Ascending aorta (tissue), 2 donors: ENCODE measurements at regions not wholly inside any gene's neighbourhood (a gene's known extent, or its start where the extent isn't known, plus 50 kb on each side); places are given as distances from the start of the nearest gene placed in this dataset.

Experiments used
- DNase-seq, 2 donors: peaks; one replicate each; pipeline ENCODE4 v3.0.0-alpha.2; 2019; ENCODE audit warnings: low spot score in 2 of 2
- H3K27ac ChIP-seq, 2 donors: fragments of 200-600 bp; sonication (generic); one replicate each; pipeline ENCODE4 v1.5.1; 2016 to 2017; ENCODE audit warnings: mild to moderate bottlenecking in 1 of 2
- H3K27me3 ChIP-seq: fragments of 200-600 bp; sonication (generic); one replicate; pipeline ENCODE4 v1.5.1; 2017
- H3K36me3 ChIP-seq, 2 donors: fragments of 200-600 bp; sonication (generic); one replicate each; pipeline ENCODE4 v1.5.1; 2016
- H3K4me1 ChIP-seq, 2 donors: fragments of 200-600 bp; sonication (generic); one replicate each; pipeline ENCODE4 v1.5.1; 2016 to 2017; ENCODE audit warnings: mild to moderate bottlenecking in 1 of 2
- H3K4me3 ChIP-seq, 2 donors: fragments of 200-600 bp; sonication (generic); one replicate each; pipeline ENCODE4 v1.5.1; 2016 to 2017; ENCODE audit warnings: mild to moderate bottlenecking in 1 of 2
- H3K9me3 ChIP-seq, 2 donors: fragments of 200-600 bp; sonication (generic); one replicate each; pipeline ENCODE4 v1.5.1; 2016
- intact Hi-C: fragments of 100-400 bp; cut with DNase I; formaldehyde crosslinking; loops from one replicate; pipeline ENCODE4 v1.15.1; 2023
- TF ChIP-seq, protein P1 (sequence below), 3 experiments: fragments of 200-600 bp in 2 of 3; fragments of 450-650 bp in 1 of 3; sonication (generic) in 2 of 3; IDR thresholded peaks; one replicate each; pipeline ENCODE4 v1.5.1; 2016 to 2019; ENCODE audit warnings: antibody characterized with exemption in 3 of 3, mild to moderate bottlenecking in 1 of 3, moderate library complexity in 1 of 3

DNA sequence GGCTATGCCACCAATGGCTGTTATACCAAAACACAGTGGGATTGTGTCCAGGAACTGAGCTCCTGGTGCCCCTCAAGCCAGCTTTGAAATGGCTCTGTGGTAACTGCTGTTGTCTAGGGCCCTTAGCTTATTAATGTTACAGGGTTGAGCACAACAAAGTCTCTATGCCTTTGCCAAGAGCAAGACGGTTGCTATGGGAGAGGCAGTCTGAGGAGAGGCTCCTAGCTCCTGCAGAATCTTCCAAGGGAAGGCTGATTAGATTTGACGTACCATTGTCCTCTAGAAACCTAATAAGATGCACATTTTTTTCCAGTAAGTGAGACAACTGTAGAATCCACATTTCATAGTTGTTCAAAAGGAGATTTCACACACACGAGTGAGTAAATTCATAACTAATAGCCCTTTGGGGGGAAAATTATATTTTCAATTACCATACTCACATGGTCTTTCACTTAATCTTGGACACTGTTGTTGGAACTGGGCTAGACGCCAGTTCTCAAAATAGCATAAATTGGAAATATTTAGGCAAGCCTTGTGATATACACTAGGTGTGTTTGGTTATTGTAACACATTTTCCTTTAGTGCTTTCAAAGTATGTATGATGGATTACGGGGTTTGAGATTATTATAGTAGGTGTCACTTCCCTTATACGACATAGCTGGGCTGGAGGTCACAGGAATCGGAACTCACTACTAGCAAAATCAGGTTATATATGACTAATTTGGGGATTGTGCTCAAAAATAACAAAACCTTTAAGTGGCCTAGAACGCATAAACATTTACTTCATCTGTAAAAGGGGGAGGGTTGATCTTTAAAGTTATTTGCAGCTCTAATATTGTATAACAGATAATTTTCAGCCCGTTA lies 186.3 kb upstream of the EGFLAM start:
- no peaks in the 10 kb centered on the region for H3K4me1 ChIP-seq
- intact Hi-C loops = no loop called here
- no peaks in the 10 kb centered on the region for H3K9me3 ChIP-seq
- H3K36me3 ChIP-seq = no peaks in the 10 kb centered on the region
- H3K27me3 ChIP-seq = no peaks in the 10 kb centered on the region
- no peak overlapping the region for H3K27ac ChIP-seq
- TF ChIP-seq, protein P1, sequence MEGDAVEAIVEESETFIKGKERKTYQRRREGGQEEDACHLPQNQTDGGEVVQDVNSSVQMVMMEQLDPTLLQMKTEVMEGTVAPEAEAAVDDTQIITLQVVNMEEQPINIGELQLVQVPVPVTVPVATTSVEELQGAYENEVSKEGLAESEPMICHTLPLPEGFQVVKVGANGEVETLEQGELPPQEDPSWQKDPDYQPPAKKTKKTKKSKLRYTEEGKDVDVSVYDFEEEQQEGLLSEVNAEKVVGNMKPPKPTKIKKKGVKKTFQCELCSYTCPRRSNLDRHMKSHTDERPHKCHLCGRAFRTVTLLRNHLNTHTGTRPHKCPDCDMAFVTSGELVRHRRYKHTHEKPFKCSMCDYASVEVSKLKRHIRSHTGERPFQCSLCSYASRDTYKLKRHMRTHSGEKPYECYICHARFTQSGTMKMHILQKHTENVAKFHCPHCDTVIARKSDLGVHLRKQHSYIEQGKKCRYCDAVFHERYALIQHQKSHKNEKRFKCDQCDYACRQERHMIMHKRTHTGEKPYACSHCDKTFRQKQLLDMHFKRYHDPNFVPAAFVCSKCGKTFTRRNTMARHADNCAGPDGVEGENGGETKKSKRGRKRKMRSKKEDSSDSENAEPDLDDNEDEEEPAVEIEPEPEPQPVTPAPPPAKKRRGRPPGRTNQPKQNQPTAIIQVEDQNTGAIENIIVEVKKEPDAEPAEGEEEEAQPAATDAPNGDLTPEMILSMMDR (IDR thresholded peaks at IDR 0.05) = no peak
- no peak overlapping the region for H3K4me3 ChIP-seq
- DNase-seq = no peak

DNA sequence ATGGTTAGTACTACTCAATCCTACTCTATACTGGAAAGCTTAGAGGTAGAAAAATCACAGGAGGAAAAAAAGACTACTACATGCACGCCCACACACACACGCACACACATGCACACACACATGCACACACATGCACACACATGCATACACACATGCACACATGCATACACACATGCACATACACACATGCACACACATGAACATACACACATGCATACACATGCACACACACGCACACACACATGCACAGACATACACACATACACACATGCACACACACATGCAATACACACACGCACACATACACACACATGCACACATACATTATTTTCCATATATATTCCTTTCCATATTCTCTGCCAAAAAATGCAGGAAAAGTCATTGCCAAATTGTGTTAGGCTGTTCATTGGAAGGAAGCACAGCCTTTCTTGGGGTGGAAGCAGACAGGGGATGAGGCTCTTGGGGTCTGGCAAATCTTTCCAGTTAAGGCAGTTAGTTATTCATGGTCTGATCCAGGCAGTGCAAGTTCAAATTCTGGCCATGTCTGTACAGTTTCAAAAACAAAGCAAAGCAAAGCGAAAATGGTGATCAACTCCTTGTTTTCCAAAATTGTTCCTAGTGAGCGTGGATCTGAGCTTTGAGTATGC lies 187.9 kb upstream of the EGFLAM start:
- H3K27ac ChIP-seq = no peak overlapping the region
- H3K36me3 ChIP-seq = no peaks in the 10 kb centered on the region
- no peaks in the 10 kb centered on the region for H3K27me3 ChIP-seq
- intact Hi-C loops = no loop called here
- no peak overlapping the region for H3K4me3 ChIP-seq
- H3K4me1 ChIP-seq = no peaks in the 10 kb centered on the region
- DNase-seq = no peak
- TF ChIP-seq, protein P1 (IDR thresholded peaks at IDR 0.05) = no peak
- no peaks in the 10 kb centered on the region for H3K9me3 ChIP-seq

DNA sequence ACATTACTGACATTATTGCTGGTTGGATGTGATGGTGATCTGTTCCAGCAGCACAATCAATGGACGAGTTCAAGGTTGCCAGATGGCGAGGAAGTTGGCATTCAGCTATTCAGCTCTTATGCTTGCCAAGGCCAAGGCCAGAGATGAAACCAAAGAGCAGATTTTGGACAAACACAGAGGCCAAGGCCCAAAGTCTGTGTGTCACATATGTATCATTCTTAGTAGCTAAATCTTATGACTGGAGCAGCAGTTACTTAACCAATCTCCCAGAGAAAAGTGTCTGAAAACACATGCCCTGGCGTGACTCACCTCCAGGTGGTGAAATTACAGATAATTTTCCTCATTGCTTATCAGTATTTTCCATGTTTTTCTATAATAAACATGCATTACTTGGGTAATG lies 189.0 kb upstream of the EGFLAM start:
- H3K4me1 ChIP-seq = no peaks in the 10 kb centered on the region

DNA sequence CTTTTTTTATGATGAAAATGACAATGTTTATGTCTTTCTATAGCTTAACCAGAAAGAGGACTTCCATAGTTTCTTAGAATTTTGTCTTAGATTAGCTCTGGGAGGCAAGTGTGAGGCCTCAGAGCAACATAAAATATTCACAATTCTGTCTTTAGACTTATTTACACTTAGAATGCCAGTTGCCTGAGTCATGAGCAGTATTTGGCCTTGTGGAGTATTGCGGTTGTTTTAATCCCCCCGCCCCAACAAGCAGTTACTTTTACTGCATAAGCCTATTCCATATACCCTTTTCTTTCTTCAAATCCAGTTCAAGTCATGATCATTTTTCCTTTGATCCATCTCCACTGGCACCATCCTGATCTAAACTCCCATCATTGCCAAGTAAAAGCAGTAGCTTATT lies 198.0 kb upstream of the EGFLAM start:
- H3K36me3 ChIP-seq = no peaks in the 10 kb centered on the region
- H3K9me3 ChIP-seq = no peaks in the 10 kb centered on the region
- no peaks in the 10 kb centered on the region for H3K4me1 ChIP-seq
- H3K4me3 ChIP-seq = no peak overlapping the region
- no peak overlapping the region for H3K27ac ChIP-seq
- H3K27me3 ChIP-seq = no peaks in the 10 kb centered on the region
- no peak for DNase-seq
- TF ChIP-seq, protein P1 (IDR thresholded peaks at IDR 0.05) = no peak
- intact Hi-C loops = no loop called here

More for the DNA sequence above, 189.0 kb upstream of the EGFLAM start:
- H3K27ac ChIP-seq = no peak overlapping the region
- TF ChIP-seq, protein P1 (IDR thresholded peaks at IDR 0.05) = no peak
- H3K9me3 ChIP-seq = no peaks in the 10 kb centered on the region
- intact Hi-C loops = no loop called here
- no peaks in the 10 kb centered on the region for H3K27me3 ChIP-seq
- no peak overlapping the region for H3K4me3 ChIP-seq
- H3K36me3 ChIP-seq = no peaks in the 10 kb centered on the region
- no peak for DNase-seq

DNA sequence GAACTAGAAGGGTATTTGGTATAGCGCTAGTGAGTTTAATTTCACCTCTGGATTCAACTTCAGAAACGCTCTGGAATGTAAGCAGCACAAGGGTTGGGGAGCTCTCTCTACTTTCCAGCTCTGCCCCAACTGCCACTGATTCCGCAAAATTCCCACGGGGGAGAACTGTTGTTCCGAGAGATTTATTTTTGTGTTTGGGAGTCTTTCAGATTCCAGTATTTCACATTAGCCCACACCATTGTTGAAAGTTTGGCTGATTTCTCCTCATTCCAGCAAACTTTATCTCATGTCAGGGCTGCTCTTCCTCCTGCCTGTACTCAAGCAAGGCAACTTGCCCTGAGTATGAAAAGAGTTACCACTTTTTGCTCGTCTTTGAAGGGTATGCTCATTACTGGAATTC lies 198.5 kb upstream of the EGFLAM start:
- Histone ChIP-seq H3K4me3 (no peak overlapping the region), H3K27ac (no peak overlapping the region), H3K9me3 (no peaks in the 10 kb centered on the region), H3K27me3 (no peaks in the 10 kb centered on the region), H3K36me3 (no peaks in the 10 kb centered on the region), H3K4me1 (no peaks in the 10 kb centered on the region)
- no peak for DNase-seq
- TF ChIP-seq, protein P1 (IDR thresholded peaks at IDR 0.05) = no peak
- intact Hi-C loops = no loop called here
